ENCODE measurements at regions not wholly inside any gene's neighbourhood (a gene's known extent, or its start where the extent isn't known, plus 50 kb on each side); places are given as distances from the start of the nearest gene placed in this dataset.

DNA sequence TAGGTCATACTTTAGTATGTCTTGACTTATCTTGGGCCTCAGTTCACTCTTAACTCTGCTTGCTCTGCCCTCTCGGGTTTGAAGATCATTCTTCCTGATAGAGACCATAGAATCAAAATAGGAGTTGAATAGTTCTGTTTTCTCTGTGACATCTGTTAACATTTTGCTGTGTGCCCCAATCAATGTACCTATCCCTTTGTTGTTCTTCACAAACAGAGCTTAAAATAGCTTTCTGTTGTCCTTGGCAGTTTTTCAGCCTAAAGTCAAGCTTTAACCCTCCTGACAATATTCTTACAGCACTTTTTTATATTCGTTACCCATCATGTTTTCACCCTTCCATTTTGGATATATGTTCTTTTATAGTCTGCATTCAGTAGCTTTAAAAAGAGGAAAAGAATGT, 724.5 kb upstream of the FANCL start:
- intact Hi-C loops (cut with DNase I; ENCODE audit: low total_unique reads) = no loop called here
- TF ChIP-seq, protein P1, sequence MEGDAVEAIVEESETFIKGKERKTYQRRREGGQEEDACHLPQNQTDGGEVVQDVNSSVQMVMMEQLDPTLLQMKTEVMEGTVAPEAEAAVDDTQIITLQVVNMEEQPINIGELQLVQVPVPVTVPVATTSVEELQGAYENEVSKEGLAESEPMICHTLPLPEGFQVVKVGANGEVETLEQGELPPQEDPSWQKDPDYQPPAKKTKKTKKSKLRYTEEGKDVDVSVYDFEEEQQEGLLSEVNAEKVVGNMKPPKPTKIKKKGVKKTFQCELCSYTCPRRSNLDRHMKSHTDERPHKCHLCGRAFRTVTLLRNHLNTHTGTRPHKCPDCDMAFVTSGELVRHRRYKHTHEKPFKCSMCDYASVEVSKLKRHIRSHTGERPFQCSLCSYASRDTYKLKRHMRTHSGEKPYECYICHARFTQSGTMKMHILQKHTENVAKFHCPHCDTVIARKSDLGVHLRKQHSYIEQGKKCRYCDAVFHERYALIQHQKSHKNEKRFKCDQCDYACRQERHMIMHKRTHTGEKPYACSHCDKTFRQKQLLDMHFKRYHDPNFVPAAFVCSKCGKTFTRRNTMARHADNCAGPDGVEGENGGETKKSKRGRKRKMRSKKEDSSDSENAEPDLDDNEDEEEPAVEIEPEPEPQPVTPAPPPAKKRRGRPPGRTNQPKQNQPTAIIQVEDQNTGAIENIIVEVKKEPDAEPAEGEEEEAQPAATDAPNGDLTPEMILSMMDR (IDR thresholded peaks at IDR 0.05) = no peak
- no peak for TF ChIP-seq POLR2A (IDR thresholded peaks at IDR 0.05)
- TF ChIP-seq POLR2AphosphoS5 (IDR thresholded peaks at IDR 0.05) = no peak
- Histone ChIP-seq H3K27ac (no peak overlapping the region), H3K9me3 (no peaks in the 10 kb centered on the region), H3K4me3 (no peak overlapping the region), H3K4me1 (no peaks in the 10 kb centered on the region), H3K27me3 (no peaks in the 10 kb centered on the region), H3K36me3 (no peaks in the 10 kb centered on the region)
- DNase-seq (ENCODE audit: low spot score in 2 of 2) = no peak

DNA sequence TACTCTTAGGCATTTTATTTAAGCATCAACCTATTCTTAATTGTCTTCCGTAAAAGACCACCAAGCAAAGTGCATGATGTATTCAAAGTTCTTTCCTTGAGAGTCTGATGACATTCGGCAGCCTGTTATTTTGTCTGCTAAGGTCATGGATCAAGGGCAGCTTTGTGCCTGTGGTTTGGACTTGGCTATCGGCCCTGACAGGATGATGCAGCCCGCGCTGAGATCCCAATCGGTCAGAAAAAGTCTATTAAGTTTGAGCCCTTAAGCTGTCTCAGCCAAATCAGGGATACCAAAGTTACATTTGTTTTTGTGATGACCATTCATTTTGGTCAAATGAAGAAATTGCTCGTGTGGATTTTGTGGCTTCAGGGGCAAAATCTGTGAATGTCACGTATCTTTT, 718.9 kb upstream of the FANCL start:
- H3K9me3 ChIP-seq = no peaks in the 10 kb centered on the region
- H3K4me3 ChIP-seq = no peak overlapping the region
- no peak overlapping the region for H3K27ac ChIP-seq
- intact Hi-C loops (cut with DNase I; ENCODE audit: low total_unique reads) = no loop called here
- no peaks in the 10 kb centered on the region for H3K36me3 ChIP-seq
- no peak for DNase-seq (ENCODE audit: low spot score in 2 of 2)
- TF ChIP-seq POLR2A (IDR thresholded peaks at IDR 0.05) = no peak
- TF ChIP-seq, protein P1 (IDR thresholded peaks at IDR 0.05) = no peak
- TF ChIP-seq POLR2AphosphoS5 (IDR thresholded peaks at IDR 0.05) = no peak
- no peaks in the 10 kb centered on the region for H3K27me3 ChIP-seq
- H3K4me1 ChIP-seq = no peaks in the 10 kb centered on the region

DNA sequence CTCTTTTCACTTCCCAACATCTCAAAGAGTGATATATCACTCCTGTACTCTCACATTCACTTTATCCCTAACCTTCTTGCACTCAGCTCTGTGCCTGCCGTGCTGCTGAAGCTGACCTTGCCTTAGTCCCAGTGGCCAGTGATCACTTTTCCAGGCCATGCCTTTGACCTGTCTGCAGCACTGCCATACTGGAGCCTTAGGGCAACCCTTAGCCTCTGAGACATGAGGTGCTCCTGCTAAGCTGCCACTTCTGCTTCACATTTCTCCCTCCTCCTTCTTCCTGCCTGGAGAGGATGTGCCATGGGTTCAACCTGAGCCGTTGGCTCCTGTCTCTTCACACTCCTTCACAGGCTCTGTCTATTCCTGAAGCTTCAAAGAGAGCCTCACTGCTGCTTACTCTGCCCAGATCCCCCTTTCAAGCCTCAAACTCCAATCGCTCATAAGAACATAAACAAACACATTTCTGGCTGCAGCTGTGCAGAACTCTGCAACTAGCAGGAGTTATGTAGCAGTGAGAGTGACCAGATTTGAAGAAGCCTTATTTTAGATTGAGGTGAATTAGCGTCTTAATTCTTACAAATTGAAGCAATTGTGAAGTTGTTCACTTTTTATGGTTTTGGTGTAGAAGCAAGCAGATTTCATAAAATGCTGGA, 716.2 kb upstream of the FANCL start:
- Histone ChIP-seq H3K27me3 (no peaks in the 10 kb centered on the region), H3K9me3 (no peaks in the 10 kb centered on the region), H3K27ac (no peak overlapping the region), H3K4me1 (no peaks in the 10 kb centered on the region), H3K36me3 (no peaks in the 10 kb centered on the region), H3K4me3 (no peak overlapping the region)
- intact Hi-C loops (cut with DNase I; ENCODE audit: low total_unique reads) = no loop called here
- no peak for TF ChIP-seq POLR2AphosphoS5 (IDR thresholded peaks at IDR 0.05)
- TF ChIP-seq POLR2A (IDR thresholded peaks at IDR 0.05) = no peak
- TF ChIP-seq, protein P1 (IDR thresholded peaks at IDR 0.05) = no peak
- DNase-seq (ENCODE audit: low spot score in 2 of 2) = no peak

DNA sequence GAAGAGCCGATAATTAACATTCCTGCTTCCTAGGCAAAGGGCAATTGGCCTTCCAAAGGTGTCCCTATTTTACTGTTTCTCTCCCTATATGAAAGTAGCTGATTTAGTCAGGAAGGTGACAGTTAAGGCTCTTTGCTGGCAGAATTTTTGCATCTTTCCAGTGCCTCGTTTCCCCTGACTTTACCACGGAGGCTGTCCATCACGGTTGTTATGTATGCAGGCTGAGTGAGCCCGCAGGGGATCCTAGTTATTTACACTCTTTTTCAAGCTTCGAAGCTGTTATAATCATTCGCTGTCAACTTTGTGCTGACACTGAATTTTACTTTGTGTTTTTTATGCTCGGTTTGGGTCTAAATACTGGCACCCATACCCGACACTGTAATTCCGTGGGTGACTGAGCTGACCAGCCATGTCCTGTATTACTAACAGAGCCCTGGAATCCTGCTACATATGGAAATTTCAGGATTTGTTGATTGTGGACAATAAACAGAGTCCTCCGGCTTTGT, 713.8 kb upstream of the FANCL start:
- Histone ChIP-seq H3K36me3 (no peaks in the 10 kb centered on the region), H3K9me3 (no peaks in the 10 kb centered on the region), H3K4me1 (no peaks in the 10 kb centered on the region), H3K27me3 (no peaks in the 10 kb centered on the region), H3K4me3 (no peak overlapping the region), H3K27ac (no peak overlapping the region)
- intact Hi-C loops (cut with DNase I; ENCODE audit: low total_unique reads) = no loop called here
- TF ChIP-seq POLR2AphosphoS5 (IDR thresholded peaks at IDR 0.05) (no peak), POLR2A (IDR thresholded peaks at IDR 0.05) (no peak)
- TF ChIP-seq, protein P1 (IDR thresholded peaks at IDR 0.05) = no peak
- DNase-seq (ENCODE audit: low spot score in 2 of 2) = no peak

DNA sequence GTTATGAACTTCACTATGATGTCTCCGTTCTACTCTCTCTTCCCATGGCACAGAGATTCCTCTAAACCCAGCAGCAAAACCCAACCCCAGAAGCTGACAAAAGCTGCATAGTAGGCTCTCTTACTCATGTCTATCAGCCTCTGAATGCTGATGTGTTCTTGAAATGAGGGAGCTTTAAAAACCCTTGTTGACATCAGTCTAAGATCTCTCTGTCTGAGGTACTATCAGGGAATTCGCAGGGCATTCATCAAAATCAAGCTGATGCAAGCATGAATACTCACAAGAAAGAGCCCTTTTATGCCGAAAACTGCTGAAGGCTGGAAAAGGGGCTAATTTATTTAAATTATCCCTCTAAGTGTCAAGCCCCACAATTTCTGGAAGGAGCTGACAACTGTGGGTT, 710.6 kb upstream of the FANCL start:
- Histone ChIP-seq H3K9me3 (no peaks in the 10 kb centered on the region), H3K36me3 (no peaks in the 10 kb centered on the region), H3K27ac (no peak overlapping the region), H3K4me3 (no peak overlapping the region), H3K4me1 (no peaks in the 10 kb centered on the region), H3K27me3 (no peaks in the 10 kb centered on the region)
- TF ChIP-seq POLR2AphosphoS5 (IDR thresholded peaks at IDR 0.05) (no peak), POLR2A (IDR thresholded peaks at IDR 0.05) (no peak)
- TF ChIP-seq, protein P1 (IDR thresholded peaks at IDR 0.05) = no peak
- intact Hi-C loops (cut with DNase I; ENCODE audit: low total_unique reads) = no loop called here
- DNase-seq (ENCODE audit: low spot score in 2 of 2) = no peak
